Esophagus muscularis mucosa (tissue), 4 donors: ENCODE measurements at regions not wholly inside any gene's neighbourhood (a gene's known extent, or its start where the extent isn't known, plus 50 kb on each side); places are given as distances from the start of the nearest gene placed in this dataset.

Source experiments
- DNase-seq: peaks from one replicate; pipeline ENCODE4 v3.0.0-alpha.2; 2017; ENCODE audit errors: extremely low spot score
- H3K27ac ChIP-seq, 4 donors: fragments of 200-600 bp; sonication (generic); replicated peaks in 1 of 4; 1 replicate in 3 of 4; 2 replicates in 1 of 4; pipeline ENCODE4 v1.5.1; 2016 to 2019; ENCODE audit warnings: mild to moderate bottlenecking in 1 of 4
- H3K27me3 ChIP-seq, 4 donors: fragments of 200-600 bp; sonication (generic); one replicate each; pipeline versions ENCODE4 v1.5.1 to v1.6.0; 2016 to 2019
- H3K36me3 ChIP-seq, 4 donors: fragments of 200-600 bp; sonication (generic); one replicate each; pipeline ENCODE4 v1.5.1; 2016 to 2019
- H3K4me1 ChIP-seq, 4 donors: fragments of 200-600 bp; sonication (generic); one replicate each; pipeline ENCODE4 v1.5.1; 2016 to 2019
- H3K4me3 ChIP-seq, 4 donors: fragments of 200-600 bp; sonication (generic); 1 replicate in 2 of 4; 2 replicates in 2 of 4; pipeline ENCODE4 v1.5.1; 2016 to 2019; ENCODE audit warnings: mild to moderate bottlenecking in 4 of 4, moderate library complexity in 1 of 4
- H3K9me3 ChIP-seq, 4 donors: fragments of 200-600 bp; sonication (generic); 1 replicate in 3 of 4; 2 replicates in 1 of 4; pipeline ENCODE4 v1.5.1; 2016 to 2019
- CTCF ChIP-seq, 3 experiments: fragments of 200-600 bp in 2 of 3; fragments of 450-650 bp in 1 of 3; sonication (generic) in 2 of 3; IDR thresholded peaks; one replicate each; pipeline ENCODE4 v1.5.1; 2017 to 2019; ENCODE audit warnings: antibody characterized with exemption in 3 of 3, mild to moderate bottlenecking in 2 of 3, moderate library complexity in 1 of 3
- EP300 ChIP-seq: sonication (generic); formaldehyde crosslinking; IDR thresholded peaks from one replicate; pipeline ENCODE4 v1.6.1; 2017; ENCODE audit warnings: antibody characterized with exemption
- POLR2A ChIP-seq: fragments of 450-650 bp; IDR thresholded peaks from one replicate; pipeline ENCODE4 v1.6.1; 2017; ENCODE audit warnings: antibody characterized with exemption, moderate library complexity, mild to moderate bottlenecking, low read depth
- POLR2AphosphoS5 ChIP-seq, 2 donors: sonication (generic); formaldehyde crosslinking; IDR thresholded peaks; one replicate each; pipeline ENCODE4 v1.6.1; 2017; ENCODE audit warnings: antibody characterized with exemption in 2 of 2
- WGBS: methylation state at CpG from one replicate; pipeline ENCODE4 v1.1.5; 2018; 5-methylcytosine and 5-hydroxymethylcytosine counted together
- intact Hi-C: fragments of 100-400 bp; cut with DNase I; formaldehyde crosslinking; loops from one replicate; pipeline ENCODE4 v1.15.1; 2023

DNA sequence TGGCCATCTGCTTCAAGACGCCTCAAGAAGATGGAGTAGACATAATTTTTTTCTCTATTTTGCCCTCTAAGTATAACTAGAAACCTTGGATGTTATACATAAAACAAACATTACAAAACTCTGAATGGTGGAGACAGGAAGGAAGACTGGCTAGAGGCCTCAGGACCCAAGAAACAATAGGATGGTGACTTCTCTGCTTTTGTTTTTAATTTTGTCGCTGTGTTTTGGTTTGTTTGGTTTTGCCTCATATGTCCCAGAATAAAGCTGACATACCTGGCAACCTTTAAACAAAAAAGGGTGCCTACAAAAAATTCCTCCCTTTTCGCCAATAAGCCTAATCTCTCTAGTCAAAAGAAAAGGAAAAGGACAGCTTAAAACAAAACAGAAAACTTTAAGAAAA is 109.1 kb downstream of the PPP4R3C start:
- H3K27me3 ChIP-seq = no peaks in the 10 kb centered on the region
- intact Hi-C loops = no loop called here
- H3K4me3 ChIP-seq = no peak overlapping the region
- no peaks in the 10 kb centered on the region for H3K9me3 ChIP-seq
- H3K27ac ChIP-seq = no peak overlapping the region
- DNase-seq = no peak
- H3K4me1 ChIP-seq = no peaks in the 10 kb centered on the region
- 70% methylated on average over 3 of the region's 3 CpGs for WGBS
- no peaks in the 10 kb centered on the region for H3K36me3 ChIP-seq
- TF ChIP-seq POLR2AphosphoS5 (IDR thresholded peaks at IDR 0.05) (no peak), CTCF (IDR thresholded peaks at IDR 0.05) (no peak), EP300 (no peak), POLR2A (no peak)

GRCh38 chrX:27350476-27350875 is 112.7 kb downstream of the PPP4R3C start:
- 46% methylated on average over 6 of the region's 6 CpGs for WGBS
- no peak overlapping the region for H3K27ac ChIP-seq
- no peaks in the 10 kb centered on the region for H3K27me3 ChIP-seq

GRCh38 chrX:27336466-27337091 is 126.6 kb downstream of the PPP4R3C start:
- WGBS = 22% methylated on average over 9 of the region's 9 CpGs
- no peak overlapping the region for H3K4me3 ChIP-seq
- H3K9me3 ChIP-seq = no peaks in the 10 kb centered on the region
- no peaks in the 10 kb centered on the region for H3K27me3 ChIP-seq
- H3K27ac ChIP-seq = no peak overlapping the region
- DNase-seq = no peak
- no peaks in the 10 kb centered on the region for H3K4me1 ChIP-seq
- H3K36me3 ChIP-seq = no peaks in the 10 kb centered on the region
- TF ChIP-seq CTCF (IDR thresholded peaks at IDR 0.05) (peak; percentile 22 to 55 (median 53)), POLR2AphosphoS5 (IDR thresholded peaks at IDR 0.05) (no peak)
- intact Hi-C loops = no loop called here

More at GRCh38 chrX:27350476-27350875, 112.7 kb downstream of the PPP4R3C start:
- H3K4me3 ChIP-seq = no peak overlapping the region
- DNase-seq = no peak
- H3K9me3 ChIP-seq = no peaks in the 10 kb centered on the region
- H3K36me3 ChIP-seq = no peaks in the 10 kb centered on the region
- TF ChIP-seq EP300 (no peak), POLR2A (no peak), CTCF (IDR thresholded peaks at IDR 0.05) (no peak), POLR2AphosphoS5 (IDR thresholded peaks at IDR 0.05) (no peak)
- no peaks in the 10 kb centered on the region for H3K4me1 ChIP-seq
- intact Hi-C loops = no loop called here

- Histone ChIP-seq H3K27me3 (no peaks in the 10 kb centered on the region), H3K27ac (no peak overlapping the region), H3K36me3 (no peaks in the 10 kb centered on the region), H3K9me3 (no peaks in the 10 kb centered on the region), H3K4me3 (no peak overlapping the region), H3K4me1 (no peaks in the 10 kb centered on the region)
- intact Hi-C loops = no loop called here
- TF ChIP-seq EP300 (no peak), CTCF (IDR thresholded peaks at IDR 0.05) (no peak), POLR2AphosphoS5 (IDR thresholded peaks at IDR 0.05) (no peak), POLR2A (no peak)
- no peak for DNase-seq
- WGBS = 42% methylated on average over 1 of the region's 1 CpG
Measured at GRCh38 chrX:27321632-27322031, 141.5 kb downstream of the PPP4R3C start.

DNA sequence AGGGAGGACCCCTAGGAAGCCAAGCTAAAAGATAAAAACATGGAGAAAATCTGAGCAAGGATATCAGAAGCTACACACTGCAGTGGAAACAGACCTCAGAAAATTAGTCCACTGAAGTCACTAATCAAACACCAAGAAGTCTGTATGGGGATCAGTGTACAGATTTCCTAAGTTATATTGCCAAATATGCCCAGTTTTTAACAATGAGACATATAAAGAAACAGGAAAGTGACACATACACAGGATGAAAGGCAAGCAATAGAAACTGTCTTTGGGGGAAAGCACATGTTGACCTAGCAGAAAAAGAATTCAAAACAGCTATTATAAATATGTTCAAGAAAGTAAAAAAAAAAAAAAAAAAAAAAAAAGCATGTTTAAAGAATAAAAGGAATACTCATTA is 153.7 kb downstream of the PPP4R3C start:
- no peak for DNase-seq
- intact Hi-C loops = no loop called here
- no peaks in the 10 kb centered on the region for H3K4me1 ChIP-seq
- H3K27ac ChIP-seq = no peak overlapping the region
- no peaks in the 10 kb centered on the region for H3K9me3 ChIP-seq
- no peaks in the 10 kb centered on the region for H3K27me3 ChIP-seq
- H3K4me3 ChIP-seq = no peak overlapping the region
- no peaks in the 10 kb centered on the region for H3K36me3 ChIP-seq
- TF ChIP-seq EP300 (no peak), CTCF (IDR thresholded peaks at IDR 0.05) (no peak), POLR2A (no peak), POLR2AphosphoS5 (IDR thresholded peaks at IDR 0.05) (no peak)
